Left lobe of liver (tissue), 2 donors: ENCODE measurements at regions not wholly inside any gene's neighbourhood (a gene's known extent, or its start where the extent isn't known, plus 50 kb on each side); places are given as distances from the start of the nearest gene placed in this dataset.
A peak's percentile ranks its signal among the peaks of the same experiment; 100 is the strongest.
"Not testable (repeated sequence)": the region's sequence is repeated elsewhere in the genome, so short reads cannot be mapped to it uniquely, and the experiment has no call there.

ENCODE experiments used
- ATAC-seq: fragments of 200-7000 bp; cut with Tn5 transposase; one replicate; pipeline ENCODE4 v1.9.1; 2020; ENCODE audit warnings: mild to moderate bottlenecking, moderate library complexity
- DNase-seq: peaks from one replicate; pipeline ENCODE4 v3.0.0-alpha.2; 2020; ENCODE audit warnings: low spot score
- donor health status: DM: no; HTN: no; CAD: no; lungs with moderate emphysema.
- donor health status: DM: no; HTN: yes; CAD: no.

DNA sequence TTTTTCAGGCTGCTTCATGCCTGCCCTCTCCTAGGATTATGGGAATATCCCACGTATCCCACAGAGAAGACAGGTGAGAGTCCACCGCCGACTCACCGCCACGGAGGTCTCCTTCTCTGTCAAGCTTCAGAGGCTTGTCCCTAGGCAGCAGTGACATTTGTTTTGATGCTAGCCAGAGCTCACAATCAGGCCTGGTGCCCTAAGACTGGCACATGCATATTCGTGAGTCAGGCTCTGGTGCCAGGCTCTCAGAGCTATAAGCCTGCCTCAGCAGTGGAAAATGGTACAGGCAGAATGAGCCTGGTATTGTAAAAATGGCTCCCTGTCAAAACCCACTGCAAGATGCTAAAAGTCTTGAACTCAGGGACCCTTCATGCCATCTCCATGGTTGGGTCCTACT, 65.5 kb downstream of the RBMY1A1 start:
- ATAC-seq (no peak), DNase-seq (no peak)

DNA sequence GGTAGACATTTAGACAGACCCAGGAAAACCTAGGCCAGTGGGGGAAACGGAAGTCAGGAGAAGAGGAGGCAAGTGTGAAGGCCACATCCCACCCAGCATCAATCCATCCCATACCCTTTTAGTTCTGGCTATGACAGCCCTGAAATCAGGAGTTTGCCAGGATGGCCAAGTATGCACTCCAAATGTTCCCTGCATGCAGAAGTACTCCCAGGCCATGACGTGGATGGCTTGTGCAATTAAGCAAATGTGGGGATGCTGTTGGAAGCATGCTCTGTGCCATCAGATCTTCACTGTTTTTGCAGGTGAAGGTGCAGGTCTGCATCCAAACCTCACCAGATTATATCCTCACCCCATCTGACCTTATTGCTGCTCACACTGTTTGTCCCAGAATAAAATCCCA, 66.8 kb downstream of the RBMY1A1 start:
- DNase-seq (no peak), ATAC-seq (no peak)

DNA sequence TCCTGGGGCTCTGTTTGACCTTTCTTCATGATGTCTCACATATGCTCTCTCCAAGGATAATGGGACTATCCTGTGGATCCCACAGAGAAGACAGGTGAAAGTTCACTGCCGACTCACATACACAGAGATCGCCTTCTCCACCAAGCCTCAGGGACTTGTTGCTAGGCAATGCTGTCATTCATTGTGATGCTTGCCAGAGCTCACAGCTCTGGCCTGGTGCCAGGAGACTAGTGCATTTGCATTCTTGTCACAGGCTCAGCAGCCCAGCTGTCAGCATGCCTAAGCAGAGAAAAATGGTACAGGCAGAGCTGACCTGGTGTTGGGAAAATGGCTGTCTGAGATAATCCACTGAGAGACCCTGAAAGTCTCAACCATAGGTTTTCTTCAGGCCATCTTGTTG, 67.9 kb downstream of the RBMY1A1 start:
- DNase-seq (peak; percentile 44), ATAC-seq (no peak)

DNA sequence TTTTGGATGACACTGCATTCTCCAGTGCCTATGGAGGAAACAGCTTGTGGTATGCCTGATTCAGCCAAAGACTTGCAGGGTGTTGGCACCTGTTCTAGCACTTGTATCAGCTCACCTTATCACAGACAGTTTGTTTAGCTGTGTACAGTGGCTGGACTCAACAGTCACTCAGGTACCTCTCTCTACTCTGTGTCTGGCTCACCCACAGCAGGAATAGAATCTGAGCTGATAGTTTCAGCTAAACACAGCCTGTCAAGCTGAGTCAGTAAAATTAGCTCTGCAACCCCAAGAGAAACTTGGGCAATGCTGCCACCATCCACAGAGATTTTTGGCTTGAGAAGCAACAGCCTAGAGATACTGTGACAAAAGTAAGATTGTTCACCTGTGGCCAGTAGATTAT, 101.5 kb downstream of the RBMY1A1 start:
- DNase-seq: no peak
- ATAC-seq: no peak

DNA sequence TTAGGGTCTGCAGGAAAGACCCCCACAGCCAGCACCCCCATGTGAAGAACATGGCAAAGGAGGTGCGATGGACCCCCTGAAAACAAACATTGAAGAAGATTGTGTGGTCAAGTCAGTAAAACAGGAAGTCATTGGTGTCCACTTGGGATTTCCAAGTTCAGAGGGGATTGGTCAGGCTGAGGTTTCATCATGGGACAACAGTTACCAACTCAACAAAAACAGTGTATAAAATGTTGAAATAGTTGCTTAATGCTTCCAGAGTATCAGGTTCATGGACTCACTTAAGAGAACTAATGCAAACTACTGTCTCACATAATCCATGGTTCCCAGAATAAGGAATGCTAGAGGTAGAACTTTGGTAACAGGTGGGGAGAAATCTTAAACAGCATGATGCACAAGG, 115.8 kb downstream of the RBMY1A1 start:
- DNase-seq: no peak

DNA sequence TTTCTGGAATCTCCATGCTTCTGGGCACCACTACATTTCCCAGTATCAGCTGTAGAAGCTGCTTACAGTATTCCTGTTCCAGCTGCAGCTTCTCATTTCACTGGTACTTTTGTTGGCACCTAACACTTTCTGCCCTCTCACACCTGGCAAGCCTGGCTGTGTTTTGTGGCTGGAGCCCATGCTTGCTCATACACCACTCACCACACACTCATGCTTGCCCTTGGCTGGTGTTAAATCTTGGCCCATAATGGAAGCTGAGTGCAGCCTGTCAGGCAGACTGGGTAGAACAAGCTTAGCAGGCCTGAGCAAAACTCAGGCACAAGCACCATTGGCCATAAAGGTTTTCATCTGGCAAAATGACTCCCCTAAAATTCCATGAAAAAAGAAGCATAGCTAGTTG, 124.4 kb downstream of the RBMY1A1 start:
- ATAC-seq, DNase-seq: not testable (repeated sequence)

More for the DNA sequence above, 115.8 kb downstream of the RBMY1A1 start:
- no peak for ATAC-seq

DNA sequence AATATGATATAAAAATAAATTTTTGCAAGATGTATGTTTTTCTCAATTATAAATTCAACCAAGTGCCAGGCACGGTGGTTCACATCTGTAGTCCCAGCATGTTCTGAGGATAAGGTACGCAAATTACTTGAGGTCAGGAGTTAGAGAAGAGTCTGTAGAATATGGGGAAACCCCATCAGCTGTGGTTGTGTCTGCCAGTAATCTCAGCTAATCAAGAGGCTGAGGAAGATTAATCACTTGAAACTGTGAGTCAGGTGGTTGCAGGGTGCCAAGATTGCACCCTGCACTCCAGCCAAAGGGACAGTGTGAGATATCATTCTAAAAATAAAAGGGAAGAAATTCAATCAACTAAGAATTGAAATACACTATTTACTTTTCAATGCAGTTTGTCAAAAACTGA, 144.9 kb downstream of the RBMY1A1 start:
- DNase-seq, ATAC-seq: not testable (repeated sequence)

DNA sequence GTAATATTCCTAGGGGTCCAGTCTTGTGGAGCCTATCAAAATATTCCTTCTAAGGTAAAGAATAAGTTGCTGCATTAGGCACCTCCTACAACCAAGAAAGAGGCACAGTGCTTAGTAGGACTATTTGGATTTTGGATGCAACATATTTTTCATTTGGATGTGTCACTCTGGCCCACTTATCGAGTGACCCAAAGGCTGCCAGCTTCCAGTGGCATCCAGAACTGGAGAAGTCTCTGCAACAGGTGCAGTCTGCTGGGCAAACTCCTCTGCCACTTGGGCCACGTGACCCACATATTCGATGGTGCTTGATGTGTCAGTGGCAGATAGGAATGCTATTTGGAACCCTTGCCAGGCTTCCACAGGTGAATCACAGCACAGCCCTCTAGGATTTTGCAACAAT, 151.7 kb downstream of the RBMY1A1 start:
- ATAC-seq, DNase-seq: not testable (repeated sequence)

DNA sequence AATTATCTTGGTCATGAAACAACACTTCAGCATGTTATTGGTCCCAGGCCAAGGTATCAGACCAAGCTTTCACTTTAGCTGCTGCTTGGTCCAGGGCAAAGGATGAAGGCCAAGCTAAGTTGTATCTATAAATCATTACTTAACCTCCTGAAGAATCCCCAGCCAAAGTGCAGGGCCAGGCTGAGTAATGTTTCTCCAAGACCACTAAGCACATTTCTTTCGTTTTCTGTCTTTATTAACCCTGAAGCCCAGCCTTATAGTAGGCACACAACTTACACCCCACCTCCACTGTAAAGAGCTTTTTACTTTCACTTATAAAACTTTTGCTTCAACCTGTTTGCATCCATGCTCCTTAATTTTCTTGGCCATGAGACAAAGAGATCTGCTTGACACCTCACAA, 167.3 kb downstream of the RBMY1A1 start:
- not testable (repeated sequence) for DNase-seq

DNA sequence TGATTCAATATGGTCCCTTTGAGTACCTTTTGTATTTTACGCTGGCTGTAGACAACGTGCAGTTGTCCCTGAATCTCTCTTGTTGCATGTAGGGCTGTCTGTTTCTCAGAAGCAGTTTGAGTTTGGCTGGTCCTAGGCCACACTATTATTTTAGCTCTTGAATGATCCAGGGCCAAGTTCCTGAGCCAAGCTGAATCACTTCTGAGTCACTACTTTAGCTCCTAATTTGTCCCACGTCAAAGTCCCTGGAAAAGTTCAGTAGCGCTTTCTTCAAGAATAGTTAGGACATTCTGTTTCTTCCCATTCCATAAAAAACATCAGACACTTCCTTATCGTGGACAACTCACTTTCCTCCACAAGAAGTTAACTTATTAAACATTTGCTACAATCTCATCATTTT, 168.2 kb downstream of the RBMY1A1 start:
- DNase-seq, ATAC-seq: not testable (repeated sequence)

More for the DNA sequence above, 167.3 kb downstream of the RBMY1A1 start:
- ATAC-seq: not testable (repeated sequence)

DNA sequence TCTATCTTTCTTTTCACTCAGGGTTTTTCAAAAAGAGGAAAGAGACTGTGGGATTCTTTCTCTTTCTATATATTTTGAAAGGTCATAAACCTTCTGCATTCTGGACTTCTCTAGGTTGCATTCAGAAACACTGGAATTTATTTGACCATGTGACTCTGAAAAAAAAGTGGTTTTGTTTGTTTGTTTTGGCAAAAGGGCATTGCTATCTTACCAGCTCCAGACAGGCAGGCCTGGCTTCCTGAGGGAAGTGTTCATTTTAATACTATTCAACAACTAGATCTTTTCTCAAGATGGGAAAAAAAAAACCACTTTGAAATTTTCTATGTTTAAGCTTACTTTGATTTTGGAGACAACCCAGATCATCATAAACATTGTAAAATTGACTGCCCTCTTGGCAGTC, 170.6 kb downstream of the RBMY1A1 start:
- DNase-seq: no peak
- ATAC-seq: peak; percentile 51

DNA sequence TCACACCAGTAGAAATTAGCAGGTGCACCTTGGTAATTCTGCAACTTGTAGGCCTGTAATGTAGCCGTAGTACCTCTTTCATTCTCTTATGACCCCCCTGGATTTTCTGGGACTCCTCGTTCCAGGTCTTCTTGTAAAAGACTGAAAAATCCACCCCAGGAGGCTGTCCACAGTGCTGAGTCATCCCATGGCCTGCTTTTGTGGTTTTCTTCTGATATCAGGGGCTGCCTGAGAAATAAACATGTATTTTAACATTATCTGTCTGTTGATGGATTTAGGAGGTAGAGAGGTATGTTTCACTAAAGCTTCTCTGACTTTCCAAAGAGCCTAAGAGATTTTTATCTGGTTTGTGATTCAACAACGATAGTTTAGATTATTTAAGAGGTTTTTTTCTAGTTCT, 171.9 kb downstream of the RBMY1A1 start:
- not testable (repeated sequence) for ATAC-seq

DNA sequence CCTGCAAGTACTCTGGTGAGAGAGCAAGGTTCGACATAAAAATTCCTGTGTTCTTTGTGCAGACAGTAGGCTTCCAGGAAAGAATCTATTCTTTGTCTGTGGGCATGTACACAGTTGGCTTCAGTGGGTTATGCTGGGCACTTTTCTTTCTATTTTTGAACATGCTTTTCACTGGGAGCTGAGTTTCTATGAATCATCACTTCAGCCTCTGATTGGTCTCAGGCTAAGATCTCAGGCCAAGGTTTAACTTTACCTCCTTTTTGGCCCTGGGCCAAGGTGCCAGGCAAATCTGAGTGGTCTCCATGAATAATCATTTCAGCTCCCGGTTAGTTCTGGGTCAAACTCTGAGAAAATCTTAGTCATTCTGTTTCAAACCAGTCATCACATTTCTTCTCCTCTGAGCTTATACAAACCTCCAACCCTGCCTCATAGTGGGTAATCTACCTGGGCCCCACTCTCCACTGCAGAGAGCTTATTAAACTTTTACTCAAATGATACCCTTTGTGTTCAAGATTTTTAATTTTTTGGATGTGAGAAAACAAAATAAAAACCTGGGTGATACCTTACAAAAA, 158.8 kb downstream of the RBMY1D start:
- DNase-seq, ATAC-seq: not testable (repeated sequence)

More for the DNA sequence above, 171.9 kb downstream of the RBMY1A1 start:
- DNase-seq: not testable (repeated sequence)

DNA sequence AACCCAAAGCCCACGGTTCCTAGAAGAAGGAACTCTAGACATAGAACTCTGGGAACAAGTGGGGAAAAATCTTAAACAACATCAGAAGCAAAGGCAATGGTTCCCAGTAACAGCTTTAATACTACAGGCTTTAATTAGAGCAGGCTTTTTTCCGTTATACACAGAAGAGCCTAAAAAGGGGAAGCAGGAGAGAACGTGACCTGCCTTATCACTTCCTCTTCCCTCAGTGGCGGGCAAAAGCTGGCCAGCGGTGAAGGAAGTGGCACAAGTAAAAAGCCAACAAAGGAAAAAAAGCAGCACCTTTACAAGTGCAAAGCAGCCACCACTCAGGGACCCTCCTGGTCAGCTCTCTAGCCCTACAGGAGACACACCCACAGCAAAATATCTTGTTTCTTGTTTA, 149.3 kb downstream of the RBMY1D start:
- not testable (repeated sequence) for DNase-seq, ATAC-seq

DNA sequence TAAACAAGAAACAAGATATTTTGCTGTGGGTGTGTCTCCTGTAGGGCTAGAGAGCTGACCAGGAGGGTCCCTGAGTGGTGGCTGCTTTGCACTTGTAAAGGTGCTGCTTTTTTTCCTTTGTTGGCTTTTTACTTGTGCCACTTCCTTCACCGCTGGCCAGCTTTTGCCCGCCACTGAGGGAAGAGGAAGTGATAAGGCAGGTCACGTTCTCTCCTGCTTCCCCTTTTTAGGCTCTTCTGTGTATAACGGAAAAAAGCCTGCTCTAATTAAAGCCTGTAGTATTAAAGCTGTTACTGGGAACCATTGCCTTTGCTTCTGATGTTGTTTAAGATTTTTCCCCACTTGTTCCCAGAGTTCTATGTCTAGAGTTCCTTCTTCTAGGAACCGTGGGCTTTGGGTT, 134.1 kb downstream of the RBMY1D start:
- not testable (repeated sequence) for ATAC-seq, DNase-seq

DNA sequence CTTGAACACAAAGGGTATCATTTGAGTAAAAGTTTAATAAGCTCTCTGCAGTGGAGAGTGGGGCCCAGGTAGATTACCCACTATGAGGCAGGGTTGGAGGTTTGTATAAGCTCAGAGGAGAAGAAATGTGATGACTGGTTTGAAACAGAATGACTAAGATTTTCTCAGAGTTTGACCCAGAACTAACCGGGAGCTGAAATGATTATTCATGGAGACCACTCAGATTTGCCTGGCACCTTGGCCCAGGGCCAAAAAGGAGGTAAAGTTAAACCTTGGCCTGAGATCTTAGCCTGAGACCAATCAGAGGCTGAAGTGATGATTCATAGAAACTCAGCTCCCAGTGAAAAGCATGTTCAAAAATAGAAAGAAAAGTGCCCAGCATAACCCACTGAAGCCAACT, 126.5 kb downstream of the RBMY1D start:
- not testable (repeated sequence) for DNase-seq

DNA sequence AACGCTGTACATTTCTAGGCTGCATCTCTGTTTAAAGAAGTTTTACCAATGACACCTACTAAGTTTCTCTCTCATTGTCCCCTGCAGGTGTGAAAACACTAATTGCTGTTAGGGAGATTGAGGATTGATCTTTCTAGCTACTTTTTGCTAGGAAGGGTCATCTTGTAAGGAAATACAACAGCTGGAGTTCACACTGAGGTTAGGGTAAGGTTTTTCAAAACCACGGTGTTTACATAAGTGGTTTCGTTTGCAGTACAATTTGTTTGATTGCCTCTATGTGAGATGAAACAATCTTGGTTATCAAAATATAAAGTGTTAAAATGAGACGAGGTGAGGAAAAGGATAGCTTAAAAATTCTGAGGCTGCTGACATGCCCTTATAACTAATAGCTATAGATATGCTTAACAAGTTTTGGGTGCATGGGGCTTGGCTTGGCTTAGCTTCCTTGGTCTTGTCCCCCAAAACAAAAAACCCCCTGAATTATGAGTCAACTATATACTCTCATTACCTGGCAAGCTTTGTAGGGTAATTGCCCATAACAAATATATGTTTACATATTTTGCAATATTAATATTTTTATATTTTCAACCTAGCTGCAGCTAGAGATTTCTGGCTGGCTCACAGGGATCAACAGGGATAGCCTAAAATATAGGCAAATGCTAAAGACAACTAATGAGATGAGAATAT, 112.0 kb downstream of the RBMY1D start:
- ATAC-seq: not testable (repeated sequence)

More for the DNA sequence above, 126.5 kb downstream of the RBMY1D start:
- not testable (repeated sequence) for ATAC-seq

DNA sequence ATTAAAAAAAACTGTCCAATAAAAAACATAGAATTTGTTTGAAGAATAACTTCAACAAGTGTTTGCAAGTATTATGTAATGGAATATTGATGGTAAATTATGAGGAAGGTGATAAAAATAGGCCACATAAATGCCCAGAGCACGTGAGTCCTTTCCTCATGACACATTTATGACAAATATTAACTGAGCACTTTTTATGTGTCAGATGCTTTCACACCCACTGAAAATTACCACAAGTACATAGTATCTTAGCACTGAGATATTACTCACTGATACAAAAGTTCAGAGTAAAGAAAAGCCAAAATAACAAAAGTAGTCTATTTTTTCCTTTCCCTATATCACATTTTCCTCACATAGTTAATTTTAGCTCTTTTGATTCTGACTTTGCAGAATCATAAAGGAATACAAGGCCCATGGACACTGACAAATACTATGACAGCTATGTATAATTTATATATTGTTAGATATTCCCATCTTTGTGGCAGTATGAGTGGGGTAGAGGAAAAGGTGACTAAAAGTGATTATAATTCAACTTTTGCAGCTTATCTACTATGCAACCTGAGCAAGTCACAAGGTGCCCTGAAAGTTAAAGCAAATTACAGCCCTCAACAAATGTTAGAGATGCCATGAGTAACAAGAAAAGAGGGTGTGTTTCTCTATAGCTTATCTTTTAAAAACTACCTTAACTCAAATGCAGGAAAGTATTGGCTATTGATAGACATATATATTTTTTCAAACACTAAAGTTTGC, 80.7 kb downstream of the RBMY1D start:
- ATAC-seq (no peak), DNase-seq (no peak)

More for the DNA sequence above, 112.0 kb downstream of the RBMY1D start:
- DNase-seq: not testable (repeated sequence)

DNA sequence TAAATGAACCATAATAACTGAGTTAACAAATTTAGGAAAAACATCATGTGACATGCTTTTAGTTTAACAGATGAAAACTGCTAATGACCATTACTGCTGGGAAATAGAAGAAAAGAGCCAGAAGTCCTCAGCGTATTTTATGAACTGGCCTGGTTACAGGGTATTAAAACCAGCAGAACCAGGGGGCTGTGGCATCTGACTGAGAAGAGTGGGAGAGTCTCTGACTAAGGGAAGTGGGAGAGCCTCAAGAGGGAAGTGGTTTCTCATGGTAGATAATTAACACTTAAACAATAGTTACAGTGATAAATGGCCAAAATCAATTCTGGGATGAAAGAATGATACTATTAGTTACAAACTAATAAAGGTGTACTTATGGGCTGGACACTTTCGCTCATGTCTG, 79.8 kb downstream of the RBMY1D start:
- no peak for DNase-seq
- ATAC-seq: no peak

DNA sequence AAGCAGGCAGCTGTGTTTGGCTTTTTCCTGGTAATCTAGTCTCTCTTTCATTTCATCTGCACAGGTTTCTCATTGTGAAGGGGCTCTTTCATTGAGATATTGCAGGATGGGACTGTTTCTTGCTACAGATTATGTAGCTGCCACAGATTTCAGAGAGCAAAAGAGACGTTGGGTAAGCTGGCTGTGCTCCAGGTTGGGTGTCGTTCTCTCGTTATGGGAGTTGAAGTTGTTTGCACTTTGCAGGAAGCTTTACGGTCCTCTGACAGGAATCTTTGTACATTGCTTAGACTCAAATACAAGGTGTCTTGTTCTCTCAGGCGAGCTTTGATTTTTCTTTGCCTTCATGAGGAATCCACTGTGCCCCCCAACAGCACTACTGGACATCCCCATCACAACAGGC, 72.4 kb downstream of the RBMY1D start:
- DNase-seq: no peak
- no peak for ATAC-seq

DNA sequence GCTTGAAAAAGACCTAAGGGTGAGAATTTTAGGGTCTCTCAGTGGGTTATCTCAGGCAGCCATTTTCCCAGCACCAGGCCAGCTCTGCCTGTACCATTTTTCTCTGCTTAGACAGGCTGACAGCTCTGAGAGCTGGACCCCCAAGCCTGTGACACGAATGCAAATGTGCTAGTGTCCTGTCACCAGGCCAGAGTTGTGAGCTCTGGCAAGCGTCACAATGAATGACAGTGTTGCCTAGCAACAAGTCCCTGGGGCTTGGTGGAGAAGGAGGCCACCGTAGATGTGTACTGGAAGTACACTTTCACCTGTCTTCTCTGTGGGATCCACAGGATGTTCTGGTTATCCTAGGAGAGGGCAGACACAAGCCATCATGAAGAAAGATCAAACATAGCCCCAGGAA, 66.7 kb downstream of the RBMY1D start:
- ATAC-seq: no peak
- DNase-seq: no peak
